ENCODE measurements at regions not wholly inside any gene's neighbourhood (a gene's known extent, or its start where the extent isn't known, plus 50 kb on each side); places are given as distances from the start of the nearest gene placed in this dataset.

DNA sequence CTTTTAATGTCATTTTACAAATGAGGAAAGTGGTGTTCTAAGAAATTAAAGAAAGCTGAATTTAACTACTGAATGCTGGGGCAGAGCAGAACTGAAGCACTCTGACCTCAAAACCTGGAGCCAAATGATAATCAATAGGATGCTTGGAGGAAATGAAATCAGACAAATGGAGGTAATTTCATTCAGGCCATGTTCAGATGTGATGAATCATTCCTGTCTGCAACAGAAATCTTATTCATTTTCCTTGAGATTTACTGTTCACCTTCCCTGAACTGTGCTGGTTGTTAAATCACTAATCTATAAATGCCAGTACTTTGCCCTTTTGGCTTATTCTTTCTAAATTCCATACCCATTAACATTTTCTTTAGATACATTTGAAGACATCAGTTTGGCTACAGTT is 85.6 kb upstream of the SNX7 start:
- Histone ChIP-seq H3K27ac (ENCODE audit: poor library complexity, severe bottlenecking) (no peak overlapping the region), H3K4me1 (ENCODE audit: insufficient read depth, poor library complexity, severe bottlenecking) (no peaks in the 10 kb centered on the region), H3K27me3 (ENCODE audit: insufficient read depth, poor library complexity, severe bottlenecking) (no peaks in the 10 kb centered on the region), H3K36me3 (ENCODE audit: low read depth) (no peaks in the 10 kb centered on the region), H3K4me3 (ENCODE audit: severe bottlenecking) (no peak overlapping the region), H3K9me3 (ENCODE audit: severe bottlenecking) (no peaks in the 10 kb centered on the region)
- DNase-seq (ENCODE audit: low spot score) (no peak), ATAC-seq (ENCODE audit: low read depth) (no peak)
- TF ChIP-seq, protein P1, sequence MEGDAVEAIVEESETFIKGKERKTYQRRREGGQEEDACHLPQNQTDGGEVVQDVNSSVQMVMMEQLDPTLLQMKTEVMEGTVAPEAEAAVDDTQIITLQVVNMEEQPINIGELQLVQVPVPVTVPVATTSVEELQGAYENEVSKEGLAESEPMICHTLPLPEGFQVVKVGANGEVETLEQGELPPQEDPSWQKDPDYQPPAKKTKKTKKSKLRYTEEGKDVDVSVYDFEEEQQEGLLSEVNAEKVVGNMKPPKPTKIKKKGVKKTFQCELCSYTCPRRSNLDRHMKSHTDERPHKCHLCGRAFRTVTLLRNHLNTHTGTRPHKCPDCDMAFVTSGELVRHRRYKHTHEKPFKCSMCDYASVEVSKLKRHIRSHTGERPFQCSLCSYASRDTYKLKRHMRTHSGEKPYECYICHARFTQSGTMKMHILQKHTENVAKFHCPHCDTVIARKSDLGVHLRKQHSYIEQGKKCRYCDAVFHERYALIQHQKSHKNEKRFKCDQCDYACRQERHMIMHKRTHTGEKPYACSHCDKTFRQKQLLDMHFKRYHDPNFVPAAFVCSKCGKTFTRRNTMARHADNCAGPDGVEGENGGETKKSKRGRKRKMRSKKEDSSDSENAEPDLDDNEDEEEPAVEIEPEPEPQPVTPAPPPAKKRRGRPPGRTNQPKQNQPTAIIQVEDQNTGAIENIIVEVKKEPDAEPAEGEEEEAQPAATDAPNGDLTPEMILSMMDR (IDR thresholded peaks at IDR 0.05; ENCODE audit: poor library complexity, severe bottlenecking): no peak

DNA sequence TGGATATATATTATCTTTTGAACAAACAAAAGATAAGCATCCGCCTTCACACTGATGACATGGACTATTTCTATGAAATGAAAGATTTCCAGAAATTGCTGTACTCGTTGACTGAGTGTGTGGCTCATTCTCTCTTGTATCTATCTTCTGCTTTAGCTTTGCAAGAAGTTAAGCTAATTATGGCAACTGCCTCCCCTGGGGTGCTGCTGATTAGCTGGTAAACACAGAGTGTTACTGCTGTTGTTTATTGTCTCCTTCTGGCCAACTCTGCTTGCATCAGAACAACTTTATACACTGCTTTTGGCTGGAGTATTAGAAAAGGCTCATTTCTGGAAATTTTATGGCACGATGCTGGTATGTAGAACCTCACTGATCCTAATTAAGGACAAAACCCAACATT is 95.6 kb upstream of the SNX7 start:
- Histone ChIP-seq H3K27ac (ENCODE audit: poor library complexity, severe bottlenecking) (no peak overlapping the region), H3K27me3 (ENCODE audit: insufficient read depth, poor library complexity, severe bottlenecking) (no peaks in the 10 kb centered on the region), H3K4me1 (ENCODE audit: insufficient read depth, poor library complexity, severe bottlenecking) (no peaks in the 10 kb centered on the region), H3K36me3 (ENCODE audit: low read depth) (no peaks in the 10 kb centered on the region), H3K9me3 (ENCODE audit: severe bottlenecking) (no peaks in the 10 kb centered on the region), H3K4me3 (ENCODE audit: severe bottlenecking) (no peak overlapping the region)
- no peak for DNase-seq (ENCODE audit: low spot score)
- ATAC-seq (ENCODE audit: low read depth): no peak
- TF ChIP-seq, protein P1 (IDR thresholded peaks at IDR 0.05; ENCODE audit: poor library complexity, severe bottlenecking): no peak

DNA sequence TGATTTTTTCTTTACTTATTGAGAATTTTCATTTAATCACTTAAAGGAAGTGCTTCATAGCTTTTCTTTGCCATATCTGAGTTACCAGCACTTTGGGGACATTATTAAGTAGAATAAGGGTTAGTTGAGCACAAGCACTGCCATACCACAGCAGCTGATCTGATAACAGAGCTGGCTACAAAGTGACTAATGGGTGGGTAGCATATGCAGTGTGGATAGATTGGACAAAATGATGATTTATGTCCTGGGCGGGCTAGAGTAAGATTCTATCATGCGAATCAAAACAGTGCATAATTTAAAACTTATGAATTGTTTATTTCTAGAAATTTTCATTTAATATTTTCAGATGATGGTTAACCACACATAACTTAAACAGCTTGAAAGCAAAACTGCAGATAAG is 102.2 kb upstream of the SNX7 start:
- TF ChIP-seq, protein P1 (IDR thresholded peaks at IDR 0.05; ENCODE audit: poor library complexity, severe bottlenecking): no peak
- no peaks in the 10 kb centered on the region for H3K36me3 ChIP-seq (ENCODE audit: low read depth)
- DNase-seq (ENCODE audit: low spot score) (no peak), ATAC-seq (ENCODE audit: low read depth) (no peak)
- H3K27ac ChIP-seq (ENCODE audit: poor library complexity, severe bottlenecking): no peak overlapping the region
- no peaks in the 10 kb centered on the region for H3K9me3 ChIP-seq (ENCODE audit: severe bottlenecking)
- no peaks in the 10 kb centered on the region for H3K27me3 ChIP-seq (ENCODE audit: insufficient read depth, poor library complexity, severe bottlenecking)
- no peaks in the 10 kb centered on the region for H3K4me1 ChIP-seq (ENCODE audit: insufficient read depth, poor library complexity, severe bottlenecking)
- no peak overlapping the region for H3K4me3 ChIP-seq (ENCODE audit: severe bottlenecking)

DNA sequence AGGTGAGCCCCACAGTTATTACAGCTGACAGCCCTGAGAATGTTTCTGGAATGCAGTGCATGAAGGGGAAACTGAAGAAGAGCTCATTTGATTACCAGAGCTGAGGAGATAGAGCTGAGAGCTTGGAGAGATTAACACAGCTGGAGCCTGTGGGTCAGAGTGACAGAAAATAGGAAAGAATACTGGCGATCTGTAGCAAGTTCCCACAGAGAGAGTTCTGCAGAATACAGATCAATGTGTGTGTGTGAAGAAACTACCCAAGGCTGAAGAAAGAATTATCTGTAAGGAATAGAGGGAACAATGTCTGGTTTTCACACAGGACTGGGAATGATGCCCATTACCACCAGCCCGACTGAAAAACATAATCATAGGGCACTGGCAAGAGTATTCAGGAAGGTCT is 103.6 kb upstream of the SNX7 start:
- H3K27me3 ChIP-seq (ENCODE audit: insufficient read depth, poor library complexity, severe bottlenecking): no peaks in the 10 kb centered on the region
- H3K4me3 ChIP-seq (ENCODE audit: severe bottlenecking): no peak overlapping the region
- no peaks in the 10 kb centered on the region for H3K9me3 ChIP-seq (ENCODE audit: severe bottlenecking)
- no peaks in the 10 kb centered on the region for H3K36me3 ChIP-seq (ENCODE audit: low read depth)
- TF ChIP-seq, protein P1 (IDR thresholded peaks at IDR 0.05; ENCODE audit: poor library complexity, severe bottlenecking): no peak
- ATAC-seq (ENCODE audit: low read depth) (no peak), DNase-seq (ENCODE audit: low spot score) (no peak)
- H3K27ac ChIP-seq (ENCODE audit: poor library complexity, severe bottlenecking): no peak overlapping the region
- H3K4me1 ChIP-seq (ENCODE audit: insufficient read depth, poor library complexity, severe bottlenecking): no peaks in the 10 kb centered on the region

DNA sequence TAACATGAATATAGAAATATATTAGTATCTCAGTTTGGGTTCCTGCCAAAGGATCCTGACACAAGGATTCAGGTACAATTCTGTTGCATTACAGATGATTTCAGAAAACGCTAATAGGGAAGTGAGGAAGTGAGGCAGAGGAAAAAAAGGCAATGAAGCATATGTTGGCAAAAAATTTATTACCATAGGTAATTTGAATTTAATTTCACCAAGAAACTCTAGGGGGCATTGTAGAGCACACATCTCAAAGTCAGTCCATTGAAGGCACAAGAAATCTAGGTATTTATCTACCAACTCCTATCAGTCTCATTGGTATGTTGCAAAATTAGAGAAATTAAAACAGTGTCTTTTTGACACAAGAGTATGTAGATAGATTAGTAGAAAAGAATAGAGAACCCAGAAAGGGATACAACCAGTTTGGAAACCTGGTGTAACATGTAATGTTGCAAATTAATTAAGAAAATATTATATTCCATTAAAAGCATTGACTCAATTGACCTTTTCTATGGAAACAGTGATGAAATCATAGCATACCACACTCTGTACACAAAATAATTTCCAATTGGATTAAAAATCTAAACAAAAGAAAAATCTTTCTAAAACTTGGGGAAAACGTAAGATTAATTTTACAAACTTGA is 104.9 kb upstream of the SNX7 start:
- no peaks in the 10 kb centered on the region for H3K36me3 ChIP-seq (ENCODE audit: low read depth)
- TF ChIP-seq, protein P1 (IDR thresholded peaks at IDR 0.05; ENCODE audit: poor library complexity, severe bottlenecking): peak; percentile 64
- no peak overlapping the region for H3K27ac ChIP-seq (ENCODE audit: poor library complexity, severe bottlenecking)
- H3K4me3 ChIP-seq (ENCODE audit: severe bottlenecking): no peak overlapping the region
- H3K27me3 ChIP-seq (ENCODE audit: insufficient read depth, poor library complexity, severe bottlenecking): no peaks in the 10 kb centered on the region
- ATAC-seq (ENCODE audit: low read depth) (no peak), DNase-seq (ENCODE audit: low spot score) (no peak)
- H3K9me3 ChIP-seq (ENCODE audit: severe bottlenecking): no peaks in the 10 kb centered on the region
- no peaks in the 10 kb centered on the region for H3K4me1 ChIP-seq (ENCODE audit: insufficient read depth, poor library complexity, severe bottlenecking)

Data from RWPE2 (cell line).